ENCODE measurements at regions not wholly inside any gene's neighbourhood (a gene's known extent, or its start where the extent isn't known, plus 50 kb on each side); places are given as distances from the start of the nearest gene placed in this dataset.

DNA sequence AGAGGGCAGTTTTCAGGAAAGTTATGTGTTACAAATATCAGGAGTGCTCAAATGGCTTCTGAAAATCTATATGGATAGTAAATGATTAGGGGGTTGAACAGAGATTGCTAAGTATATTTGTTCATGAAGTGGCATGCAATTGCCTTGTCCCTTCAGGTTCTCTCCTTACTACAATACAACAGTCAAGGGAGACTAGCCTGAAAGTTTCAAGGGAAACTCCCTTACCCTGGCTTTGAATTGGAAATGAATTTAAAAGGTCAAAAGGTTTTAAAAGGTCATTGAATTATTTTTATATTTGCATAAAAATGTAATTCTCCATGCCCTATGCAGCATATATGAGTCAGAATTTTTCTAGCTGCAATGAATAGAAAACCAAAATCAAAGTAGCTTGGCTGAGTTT, 253.1 kb upstream of the SYT1 start:
- DNase-seq, result no peak

DNA sequence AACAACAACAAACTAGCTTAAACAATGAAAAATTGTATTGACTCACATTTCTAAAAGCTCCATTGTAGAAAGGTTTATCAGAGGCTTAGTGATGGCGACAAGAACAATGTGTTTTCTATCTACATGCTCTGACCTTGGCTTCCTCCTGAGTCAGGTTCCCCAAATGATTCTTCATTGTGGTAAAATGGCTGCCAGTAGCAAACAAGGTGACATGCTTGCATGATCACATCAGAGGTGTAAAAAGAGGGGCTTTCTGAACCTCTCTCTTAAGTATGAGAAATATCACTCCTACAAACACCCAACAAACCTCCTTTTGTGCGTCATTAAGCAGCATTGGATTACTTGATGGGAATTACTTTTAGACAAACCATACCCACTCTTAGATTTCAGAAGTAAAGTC, 252.4 kb upstream of the SYT1 start:
- DNase-seq, result no peak

DNA sequence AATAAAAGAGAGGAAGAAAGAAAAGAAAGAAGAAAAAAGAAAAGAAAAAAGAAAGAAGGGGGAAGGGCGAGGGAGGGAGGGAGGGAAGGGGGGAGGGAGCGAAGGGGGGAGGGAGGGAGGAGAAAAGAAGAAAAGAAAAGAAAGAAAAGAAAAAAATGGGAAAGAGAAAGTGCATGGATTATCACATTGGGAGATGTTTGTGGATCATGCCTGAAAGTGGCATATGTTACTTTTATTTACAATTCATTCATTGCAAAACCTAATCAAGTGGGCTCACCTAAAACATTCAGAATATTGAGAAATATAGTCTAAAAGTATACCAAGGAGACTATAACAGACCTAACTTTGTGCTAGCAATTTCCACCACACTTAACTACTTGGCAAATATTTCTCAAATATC, 246.9 kb upstream of the SYT1 start:
- DNase-seq, result no peak

DNA sequence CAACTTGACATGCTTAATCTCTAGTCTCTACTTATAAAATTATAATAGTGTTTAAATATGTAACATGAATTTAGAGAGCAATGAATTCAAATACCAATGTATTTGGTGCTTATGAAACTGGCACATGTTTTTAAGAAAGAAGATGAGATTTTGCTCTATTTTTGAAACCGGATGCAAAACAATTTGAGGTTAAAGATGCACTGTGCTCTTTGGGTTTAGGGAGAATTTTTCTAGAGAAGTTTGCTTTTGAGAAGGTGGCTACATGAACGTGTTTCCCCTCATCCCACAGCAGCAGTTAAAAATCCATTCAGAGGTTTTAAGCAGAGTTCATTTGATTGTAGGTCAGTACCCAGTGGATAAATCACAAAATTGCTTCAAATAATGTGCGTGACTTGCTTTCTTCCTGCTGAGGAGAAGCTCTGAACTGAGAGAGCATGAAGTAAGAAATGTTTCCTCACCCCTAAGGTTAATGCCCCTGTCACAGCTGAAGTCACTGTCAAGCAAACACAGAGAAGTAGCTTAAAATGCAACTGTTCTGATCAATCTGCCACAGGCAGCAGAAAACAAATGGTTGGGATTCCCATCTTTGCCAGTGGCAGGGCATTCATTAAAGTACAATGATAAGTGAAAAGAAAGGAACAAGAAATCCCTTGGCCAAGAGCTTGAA, 241.9 kb upstream of the SYT1 start:
- no peak for DNase-seq

DNA sequence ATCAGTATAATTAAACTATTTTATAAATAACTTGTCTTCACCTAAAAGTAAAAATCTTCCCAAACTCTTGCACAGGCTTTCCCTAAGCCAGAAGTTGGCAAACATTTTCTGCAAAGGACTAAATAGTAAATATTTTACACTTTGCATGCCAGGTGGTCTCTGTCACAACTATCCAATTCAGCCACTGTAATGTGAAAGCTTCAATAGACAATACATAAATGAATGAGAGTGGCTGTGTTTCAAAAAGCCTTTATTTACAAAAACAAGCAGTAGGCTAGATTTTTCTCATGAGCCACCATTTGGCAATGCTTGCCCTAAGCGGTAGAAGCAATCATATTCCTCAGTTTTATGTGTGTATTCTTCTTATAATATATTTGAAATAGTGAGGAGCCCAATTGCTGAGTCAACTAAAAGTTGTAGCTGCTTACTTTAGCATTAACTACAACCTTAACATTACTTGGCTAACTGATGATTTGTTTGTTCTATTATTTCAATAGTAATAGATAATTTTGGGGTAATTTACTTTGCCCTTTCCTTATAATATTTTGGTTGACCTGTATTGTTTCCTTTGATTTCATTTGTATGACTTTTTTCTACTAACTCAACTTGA, 236.0 kb upstream of the SYT1 start:
- DNase-seq, result no peak

DNA sequence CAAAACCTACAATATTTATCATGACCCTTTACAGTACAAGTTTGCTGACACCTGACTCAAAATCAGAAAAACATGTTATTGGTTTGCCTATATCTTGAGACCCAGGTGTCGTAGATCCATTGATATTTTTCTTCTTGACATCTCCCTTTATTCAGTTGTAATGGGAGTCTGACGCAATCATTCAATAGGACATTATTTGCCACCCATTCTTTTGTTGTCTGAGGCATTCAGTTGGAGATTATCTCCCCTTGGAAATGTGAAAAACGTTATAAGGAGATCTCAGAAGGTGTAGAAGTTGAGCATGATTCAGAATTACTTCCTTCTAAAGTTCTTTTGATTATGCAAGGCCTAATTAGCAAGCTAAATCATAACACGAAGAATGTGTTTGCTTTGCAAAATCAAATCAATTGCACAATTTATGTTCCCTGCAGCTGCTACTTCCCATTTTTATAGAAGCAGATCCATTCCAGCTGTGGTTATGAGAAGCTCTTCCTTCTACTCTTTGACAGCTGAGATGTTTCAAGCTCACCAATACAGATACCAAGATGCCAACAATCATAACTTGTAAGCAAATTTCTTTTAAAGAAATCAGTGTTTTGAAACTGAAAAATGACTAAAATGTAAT, 228.2 kb upstream of the SYT1 start:
- no peak for DNase-seq

DNA sequence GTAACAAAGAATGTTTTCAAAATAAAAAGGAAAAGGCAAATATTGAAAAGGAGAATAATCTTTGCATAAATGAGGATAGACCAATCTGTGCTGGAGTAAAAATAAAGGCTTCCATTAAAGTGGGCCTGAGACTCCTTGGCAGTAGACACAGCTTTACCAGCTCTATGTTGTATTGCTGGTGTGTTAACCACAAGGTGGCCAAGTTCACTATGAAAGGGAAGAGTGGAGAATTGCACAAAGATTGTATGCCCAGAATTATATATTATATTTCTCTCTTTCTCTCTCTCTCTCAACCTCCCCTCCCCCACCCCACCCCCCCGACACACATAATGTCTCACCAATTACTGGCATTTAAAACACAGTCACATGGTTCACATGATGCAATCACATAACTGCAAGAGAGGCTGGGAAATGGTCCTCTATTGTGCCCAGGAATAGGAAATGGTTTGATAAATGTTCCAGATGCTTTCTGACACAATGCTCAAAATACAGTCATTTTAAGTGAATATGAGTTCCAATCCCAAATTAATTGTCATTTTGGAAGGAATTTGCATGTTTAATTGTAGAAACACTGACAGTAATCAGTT, 222.6 kb upstream of the SYT1 start:
- no peak for DNase-seq

DNA sequence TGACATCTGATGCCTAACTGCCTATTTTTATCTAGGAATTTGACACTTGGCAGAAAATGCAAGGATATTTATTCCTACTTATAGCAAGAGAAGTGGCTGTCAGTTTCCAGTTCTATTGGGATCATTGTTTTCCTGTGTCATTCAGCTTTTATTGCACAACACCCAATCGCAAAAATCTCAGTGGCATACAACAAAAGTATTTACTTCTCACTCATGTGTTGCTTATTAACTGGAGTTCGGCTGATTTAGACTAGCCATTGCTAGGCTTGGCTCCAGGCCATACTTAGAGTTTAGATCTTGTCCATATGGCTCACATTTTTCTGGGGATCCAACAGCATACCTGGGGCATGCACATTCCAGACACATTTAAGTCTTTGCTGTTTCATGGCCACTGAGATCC, 218.6 kb upstream of the SYT1 start:
- DNase-seq, result no peak

DNA sequence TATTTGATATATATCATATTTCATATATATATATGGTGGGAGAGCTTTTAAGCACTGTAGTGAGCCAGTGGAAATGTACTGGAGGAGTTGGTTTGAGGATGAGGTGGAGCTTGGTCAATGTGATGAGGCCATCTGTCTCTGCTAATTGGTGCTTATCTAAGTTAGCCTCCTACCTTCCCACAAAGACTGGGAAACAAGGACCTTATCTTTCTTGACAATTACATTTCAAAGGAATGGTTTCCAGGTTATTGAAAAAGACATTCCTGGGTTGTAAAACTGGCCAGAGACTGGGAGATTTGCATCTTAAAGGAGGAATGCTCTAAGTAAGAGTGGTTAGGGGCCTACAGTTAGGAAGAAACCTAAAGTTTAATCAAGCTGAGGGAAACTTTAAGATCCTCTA, 212.8 kb upstream of the SYT1 start:
- DNase-seq, result peak; percentile 71

DNA sequence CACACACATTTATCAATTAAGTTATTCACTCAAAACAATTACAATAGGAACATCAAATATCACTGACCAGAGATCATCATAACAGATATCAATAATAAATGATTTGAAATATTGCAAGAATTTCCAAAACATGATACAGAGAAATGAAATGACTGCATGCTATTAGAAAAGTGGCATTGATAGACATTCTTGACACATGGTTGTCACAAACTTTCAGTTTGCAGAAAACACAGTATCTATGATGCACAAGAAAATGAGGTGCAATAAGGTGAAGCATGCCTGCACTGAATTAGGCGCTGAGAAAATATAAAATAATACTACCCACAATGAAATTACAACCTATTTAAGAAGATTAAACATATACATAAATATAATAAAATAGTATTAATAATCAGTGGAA, 198.0 kb upstream of the SYT1 start:
- no peak for DNase-seq

DNA sequence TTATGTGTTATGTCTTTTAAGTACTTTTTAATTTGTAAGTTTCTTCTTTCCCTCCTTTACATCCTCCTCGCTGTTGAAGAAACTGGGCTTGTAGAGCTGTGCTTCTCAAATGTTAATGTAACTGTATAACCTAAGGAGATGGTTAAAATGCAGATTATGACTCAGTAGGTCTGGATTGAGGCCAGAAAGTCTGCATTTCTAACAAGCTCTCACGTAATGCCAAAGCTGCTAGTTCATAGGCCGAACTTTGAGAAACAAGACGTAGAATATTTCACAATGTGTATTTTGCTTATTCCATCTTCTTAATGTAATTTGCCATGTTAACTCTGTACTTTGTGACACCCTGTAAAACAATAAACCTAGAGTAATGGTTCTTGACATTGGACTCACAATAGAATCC, 193.3 kb upstream of the SYT1 start:
- DNase-seq, result no peak

DNA sequence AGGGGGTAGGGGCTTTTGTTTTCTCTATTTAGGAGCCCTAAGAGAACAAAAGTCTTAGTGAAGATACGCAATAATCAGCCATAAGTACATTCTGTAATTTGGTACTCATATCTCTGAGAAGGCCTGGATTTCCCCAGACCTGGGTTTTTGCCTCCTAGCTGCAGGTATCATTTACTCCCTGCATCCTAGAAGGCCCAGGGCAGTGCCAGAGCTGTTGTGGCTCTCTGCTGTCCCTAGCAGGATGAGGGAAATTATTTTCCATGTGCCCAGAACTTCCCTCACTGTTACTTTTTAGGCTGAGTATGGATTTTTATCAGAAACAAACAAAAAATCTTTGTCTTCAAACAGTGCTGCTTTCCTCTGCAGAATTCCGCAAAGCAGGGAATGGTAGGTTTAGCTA, 192.5 kb upstream of the SYT1 start:
- no peak for DNase-seq

DNA sequence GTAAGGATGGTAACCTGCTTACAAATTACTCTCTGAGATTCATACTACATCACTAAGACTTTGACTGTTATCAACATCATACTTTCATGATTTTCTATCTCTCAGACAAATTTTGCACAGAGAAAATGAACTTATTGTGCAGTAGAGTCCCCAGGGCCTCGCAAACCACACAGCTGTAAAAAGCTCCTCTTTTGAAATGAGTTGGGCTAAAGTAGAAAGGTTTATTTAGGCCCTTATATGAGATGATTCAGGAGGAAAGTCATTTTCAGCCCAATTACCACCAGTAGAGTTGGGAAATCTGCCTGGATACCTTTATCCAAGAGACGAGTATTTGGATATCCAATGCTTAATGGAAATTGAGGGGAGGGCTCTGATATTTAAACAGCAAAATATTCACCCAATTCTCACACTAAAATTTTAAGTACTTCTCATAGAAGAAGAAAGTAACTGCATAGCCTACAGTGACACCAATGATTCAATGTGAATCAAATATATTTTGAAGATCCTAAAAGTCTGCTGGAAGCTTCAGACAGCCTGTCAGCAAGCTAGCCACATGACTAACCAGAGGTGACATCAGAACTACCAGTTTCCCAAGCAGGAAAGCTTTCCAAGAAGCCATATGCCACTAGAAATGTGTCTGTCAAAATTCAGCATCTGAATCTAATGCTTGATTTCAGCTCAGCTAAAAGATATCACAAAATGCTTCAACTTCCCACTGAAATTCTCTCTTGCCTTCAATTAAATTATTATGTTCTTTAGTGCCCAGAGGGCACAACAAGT, 190.1 kb upstream of the SYT1 start:
- no peak for DNase-seq

DNA sequence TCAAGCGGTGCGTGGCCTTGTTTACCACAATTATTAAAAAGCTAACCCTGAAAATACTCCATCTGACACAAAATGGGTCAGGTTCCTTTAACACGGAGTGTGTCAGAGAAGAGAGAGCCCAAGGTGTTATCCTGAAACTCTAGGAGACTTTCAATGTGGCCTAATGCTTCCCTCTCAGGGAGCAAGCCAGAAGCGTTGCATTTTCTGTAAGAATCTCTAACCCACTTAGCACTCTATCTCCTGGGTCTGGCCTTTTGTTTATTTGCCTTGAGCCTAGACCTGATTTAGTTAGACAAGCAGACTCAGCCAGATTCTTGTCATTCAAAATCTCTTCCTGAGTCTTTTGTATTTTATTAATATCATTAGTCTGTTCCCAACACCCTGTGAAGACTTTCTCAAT, 184.0 kb upstream of the SYT1 start:
- DNase-seq, result no peak

DNA sequence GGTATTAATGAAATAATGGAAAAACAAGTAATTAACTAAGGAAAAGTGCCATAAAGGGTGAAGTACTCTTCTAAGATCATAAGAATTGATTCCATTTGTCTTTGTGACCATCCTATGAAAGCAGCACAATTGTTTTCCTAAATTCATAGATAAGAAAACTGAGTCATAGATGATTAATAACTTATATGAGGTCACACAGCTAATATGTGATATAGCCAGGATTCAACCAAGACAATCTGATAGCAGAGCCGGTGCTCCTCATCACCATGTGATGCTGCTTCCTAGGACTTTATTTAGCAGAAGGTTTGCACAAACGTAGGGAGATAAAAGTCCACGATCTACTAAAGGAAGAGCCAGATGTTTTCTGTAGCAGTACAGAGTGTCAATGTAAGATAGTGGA, 181.5 kb upstream of the SYT1 start:
- no peak for DNase-seq

DNA sequence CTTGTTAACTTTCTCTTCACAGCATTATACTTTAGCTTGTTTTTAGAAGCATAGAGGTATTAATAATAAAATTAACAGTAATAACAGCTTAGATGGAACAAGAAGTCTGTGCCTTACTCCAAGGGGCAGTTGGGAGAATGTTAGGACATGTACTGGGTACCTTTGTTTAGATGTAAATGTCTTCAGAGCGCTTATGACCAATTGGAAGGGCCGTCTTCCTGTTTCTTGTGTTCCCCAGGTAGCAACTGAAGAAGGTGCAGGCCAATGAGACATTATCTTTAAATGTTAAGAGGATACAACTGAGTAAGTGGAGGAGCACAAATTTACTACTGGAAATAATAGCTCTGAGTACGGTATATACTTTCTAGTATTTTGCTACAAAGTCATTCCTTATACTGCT, 180.9 kb upstream of the SYT1 start:
- no peak for DNase-seq

DNA sequence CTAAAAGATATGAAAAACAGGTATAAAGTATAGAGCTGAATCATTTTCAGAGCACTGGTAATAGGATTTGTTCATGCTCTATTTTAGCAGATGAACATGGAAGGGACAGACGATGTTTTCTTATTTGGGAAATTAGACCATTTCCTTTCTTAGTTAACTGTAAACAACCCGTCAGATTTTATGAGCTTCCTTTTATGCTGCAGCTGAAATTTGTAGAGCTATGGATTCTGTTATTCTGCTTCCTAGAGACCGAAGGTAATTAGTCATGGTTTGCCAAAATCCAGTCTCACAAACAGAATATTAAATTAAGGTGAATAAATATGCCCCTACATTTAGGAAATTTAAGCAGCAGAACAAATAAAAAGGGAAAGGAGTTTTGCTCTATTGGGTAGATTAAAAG, 180.2 kb upstream of the SYT1 start:
- DNase-seq, result no peak

DNA sequence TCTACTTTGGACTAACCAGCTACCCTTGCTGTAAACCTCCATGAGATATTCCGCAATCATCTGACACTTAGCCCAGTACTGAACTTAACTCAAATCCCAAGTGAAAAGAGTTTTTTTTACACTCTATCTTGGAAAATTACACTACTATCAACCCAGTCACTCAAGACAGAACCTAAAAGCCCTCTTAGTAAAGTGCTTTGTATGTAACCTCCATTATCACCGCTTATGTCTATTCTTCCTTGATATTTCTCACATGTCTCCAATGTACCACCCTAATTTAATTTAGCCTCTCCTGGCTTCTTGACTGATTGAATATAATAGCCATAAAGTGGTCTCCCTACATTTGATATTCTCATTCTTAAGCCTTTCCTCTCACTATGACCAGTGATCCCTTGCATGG, 168.8 kb upstream of the SYT1 start:
- DNase-seq, result no peak

DNA sequence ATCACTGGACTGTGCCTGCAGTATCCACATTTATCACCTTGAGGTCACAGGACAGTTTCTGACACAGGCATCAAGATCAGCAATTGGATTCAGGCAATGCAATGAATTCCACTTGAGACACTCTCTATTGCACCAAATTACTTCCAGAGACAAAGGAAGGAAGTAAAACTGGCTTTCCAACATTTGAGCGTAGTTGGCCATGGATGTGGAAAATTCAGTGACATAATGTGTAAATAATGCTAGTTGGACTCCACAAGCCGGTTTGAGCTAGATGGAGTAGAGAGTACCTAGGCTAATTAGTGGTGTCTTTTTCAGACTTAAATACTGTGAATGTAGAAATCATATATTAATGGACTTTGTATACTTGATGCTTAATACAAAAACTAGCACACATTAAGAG, 168.3 kb upstream of the SYT1 start:
- DNase-seq, result no peak

DNA sequence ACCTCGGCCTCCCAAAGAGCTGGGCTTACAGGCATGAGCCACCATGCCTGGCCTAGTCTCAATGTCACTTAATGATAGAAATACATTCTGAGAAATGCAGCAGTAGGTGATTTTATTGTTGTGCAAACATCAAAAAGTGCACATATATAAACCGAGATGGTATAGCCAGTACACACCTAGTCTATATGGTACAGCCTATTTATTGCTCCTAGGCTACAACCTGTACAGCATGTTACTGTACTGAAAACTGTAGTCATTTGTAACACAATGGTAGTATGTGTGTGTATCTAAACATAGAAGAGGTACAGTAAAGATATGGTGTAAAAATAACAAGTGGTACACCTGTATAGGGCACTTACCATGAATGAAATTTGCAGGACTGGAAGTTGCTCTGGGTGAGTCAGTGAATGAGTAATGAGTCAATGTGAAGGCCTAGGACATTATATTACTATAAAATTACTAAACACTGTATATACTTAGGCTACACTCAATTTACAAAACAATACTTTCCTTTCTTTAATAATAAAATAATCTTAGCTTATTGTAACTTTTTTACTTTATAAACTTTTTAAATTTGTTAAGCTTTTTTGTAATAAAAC, 166.7 kb upstream of the SYT1 start:
- DNase-seq, result no peak

DNA sequence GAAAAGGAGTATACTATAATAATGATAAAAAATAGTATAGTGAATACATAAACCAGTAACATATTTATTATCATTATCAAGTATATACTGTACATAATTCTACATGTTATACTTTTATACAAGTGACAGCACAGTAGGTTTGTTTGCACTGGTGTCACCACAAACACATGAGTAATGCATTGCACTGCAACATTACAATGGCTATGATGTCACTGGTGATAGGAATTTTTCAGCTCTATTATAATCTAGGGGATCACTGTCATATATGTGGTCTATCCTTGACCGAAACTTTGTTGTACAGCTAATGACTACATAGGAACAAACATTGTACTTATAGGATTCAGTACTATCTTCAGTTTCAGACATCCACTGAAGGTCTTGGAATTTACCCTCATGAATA, 165.8 kb upstream of the SYT1 start:
- DNase-seq, result no peak

DNA sequence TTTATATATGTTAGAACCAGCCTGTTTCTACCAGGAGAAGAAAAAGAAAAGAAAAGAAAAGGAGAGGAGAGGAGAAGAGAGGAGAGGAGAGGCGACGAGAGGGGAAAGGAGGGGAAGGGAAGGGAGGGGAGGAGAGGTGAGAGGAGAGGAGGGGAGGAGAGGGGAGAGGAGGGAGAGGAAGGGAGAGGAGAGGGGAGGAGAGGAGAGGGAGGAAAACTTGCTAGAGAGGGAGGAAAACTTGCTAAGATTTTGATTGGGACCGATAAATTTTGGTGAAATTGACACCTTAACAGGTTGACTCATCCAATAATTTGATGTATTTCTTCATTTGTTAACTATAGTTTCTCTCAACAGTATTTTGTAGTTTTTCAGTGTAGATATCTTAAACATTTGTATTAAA, 164.0 kb upstream of the SYT1 start:
- DNase-seq, result no peak

DNA sequence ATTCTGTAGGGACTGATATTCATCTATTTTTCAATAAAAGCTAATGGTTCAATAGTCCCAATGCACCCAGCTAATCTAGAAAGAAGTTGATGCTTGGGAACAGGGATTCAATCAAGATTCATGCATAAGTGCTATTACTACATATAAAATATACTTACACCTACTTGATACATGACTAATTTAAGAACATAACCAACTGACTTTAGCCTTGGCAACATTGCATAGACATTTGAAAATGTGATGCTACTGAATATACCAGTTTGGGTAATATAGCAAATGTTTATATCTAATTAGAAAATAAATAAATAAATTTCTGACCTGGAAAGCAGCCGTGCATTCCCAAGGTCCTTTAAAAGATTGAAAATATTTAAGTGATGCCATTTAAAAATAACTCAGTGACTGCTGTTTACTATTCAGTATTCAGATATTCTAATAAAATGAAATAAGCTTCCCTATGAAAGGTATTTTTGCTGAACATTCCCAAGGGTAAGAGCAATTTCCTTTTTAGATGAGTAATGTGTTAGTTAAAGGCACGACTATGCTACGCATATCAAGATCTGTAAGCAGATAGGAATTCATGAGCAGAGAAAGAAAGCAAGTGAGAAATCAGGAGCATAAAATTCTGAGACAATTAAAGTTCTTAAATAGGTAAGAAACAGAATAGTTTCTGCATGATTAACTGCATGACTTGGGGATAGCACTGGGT, 160.6 kb upstream of the SYT1 start:
- no peak for DNase-seq
